ENCODE measurements at regions not wholly inside any gene's neighbourhood (a gene's known extent, or its start where the extent isn't known, plus 50 kb on each side); places are given as distances from the start of the nearest gene placed in this dataset.

DNA sequence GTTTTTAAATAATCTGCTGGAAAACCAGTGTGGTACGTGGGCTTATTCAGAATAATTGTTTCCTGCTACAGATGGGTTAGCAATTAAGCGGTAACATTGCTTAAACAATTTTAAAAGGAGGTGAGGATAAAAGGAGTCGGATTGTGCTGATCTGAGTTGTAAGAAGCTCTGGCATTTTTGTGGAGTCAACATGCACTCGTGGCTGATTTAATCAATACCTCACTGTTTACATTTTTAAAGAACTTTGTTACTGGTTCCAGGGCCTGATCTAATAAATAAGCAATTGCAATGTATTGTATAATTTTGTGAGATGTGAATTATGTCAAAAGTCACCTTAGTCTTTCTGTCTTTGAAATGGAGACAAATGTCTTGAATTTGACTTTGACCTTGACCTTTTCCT, 474.0 kb downstream of the SETD4 start:
- H3K36me3 ChIP-seq (replicated peaks; ENCODE audit: insufficient read depth, low read length): no peaks in the 10 kb centered on the region

DNA sequence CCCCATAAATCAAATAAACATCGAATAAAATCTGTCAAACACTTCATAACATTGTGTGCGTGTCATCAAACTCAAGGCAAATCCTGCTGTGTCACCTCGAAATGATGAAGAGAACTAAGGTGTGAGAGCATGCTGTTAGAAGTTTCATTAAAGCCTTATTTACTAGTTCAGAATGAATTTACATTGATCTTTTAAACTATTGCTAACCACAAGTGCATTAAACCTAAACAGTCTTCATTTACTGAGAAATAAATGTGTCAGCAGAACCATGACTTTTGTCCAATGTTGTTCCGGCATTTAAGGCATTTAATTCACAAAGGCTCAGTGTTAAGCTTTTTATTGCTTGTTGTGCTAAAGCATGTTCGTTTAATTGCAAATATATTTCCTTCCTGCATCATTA, 474.4 kb downstream of the SETD4 start:
- Histone ChIP-seq H3K9me3 (replicated peaks; ENCODE audit: insufficient read depth, low read length) (no peaks in the 10 kb centered on the region), H3K4me1 (ENCODE audit: low read length) (no peaks in the 10 kb centered on the region), H3F3A (ENCODE audit: insufficient read depth, low read length) (no peaks in the 10 kb centered on the region), H2AFZ (ENCODE audit: low read length) (no peak overlapping the region), H3K36me3 (replicated peaks; ENCODE audit: insufficient read depth, low read length) (no peaks in the 10 kb centered on the region), H3K9me2 (replicated peaks; ENCODE audit: insufficient read depth, low read length) (no peaks in the 10 kb centered on the region), H3K4me2 (ENCODE audit: low read depth, low read length) (no peak overlapping the region), H4K20me1 (ENCODE audit: insufficient read depth, low read length) (no peaks in the 10 kb centered on the region), H3K79me2 (ENCODE audit: low read length) (no peaks in the 10 kb centered on the region), H3K27ac (ENCODE audit: low read length) (no peak overlapping the region), H3K9ac (ENCODE audit: low read length) (no peak overlapping the region), H3K4me3 (ENCODE audit: low read length) (no peak overlapping the region), H3K27me3 (replicated peaks; ENCODE audit: insufficient read depth, low read length) (no peaks in the 10 kb centered on the region)
- no peak for TF ChIP-seq EZH2 (optimal IDR thresholded peaks at IDR 0.05; ENCODE audit: low read depth, low read length)
- TF ChIP-seq, protein P1, sequence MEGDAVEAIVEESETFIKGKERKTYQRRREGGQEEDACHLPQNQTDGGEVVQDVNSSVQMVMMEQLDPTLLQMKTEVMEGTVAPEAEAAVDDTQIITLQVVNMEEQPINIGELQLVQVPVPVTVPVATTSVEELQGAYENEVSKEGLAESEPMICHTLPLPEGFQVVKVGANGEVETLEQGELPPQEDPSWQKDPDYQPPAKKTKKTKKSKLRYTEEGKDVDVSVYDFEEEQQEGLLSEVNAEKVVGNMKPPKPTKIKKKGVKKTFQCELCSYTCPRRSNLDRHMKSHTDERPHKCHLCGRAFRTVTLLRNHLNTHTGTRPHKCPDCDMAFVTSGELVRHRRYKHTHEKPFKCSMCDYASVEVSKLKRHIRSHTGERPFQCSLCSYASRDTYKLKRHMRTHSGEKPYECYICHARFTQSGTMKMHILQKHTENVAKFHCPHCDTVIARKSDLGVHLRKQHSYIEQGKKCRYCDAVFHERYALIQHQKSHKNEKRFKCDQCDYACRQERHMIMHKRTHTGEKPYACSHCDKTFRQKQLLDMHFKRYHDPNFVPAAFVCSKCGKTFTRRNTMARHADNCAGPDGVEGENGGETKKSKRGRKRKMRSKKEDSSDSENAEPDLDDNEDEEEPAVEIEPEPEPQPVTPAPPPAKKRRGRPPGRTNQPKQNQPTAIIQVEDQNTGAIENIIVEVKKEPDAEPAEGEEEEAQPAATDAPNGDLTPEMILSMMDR (IDR thresholded peaks at IDR 0.05; ENCODE audit: low read length): no peak
- TF ChIP-seq EZH2phosphoT487 (IDR thresholded peaks at IDR 0.05; ENCODE audit: low read length): no peak
- DNase-seq: no peak

More for the DNA sequence above, 474.0 kb downstream of the SETD4 start:
- Histone ChIP-seq H3K27ac (ENCODE audit: low read length) (no peak overlapping the region), H3K9me3 (replicated peaks; ENCODE audit: insufficient read depth, low read length) (no peaks in the 10 kb centered on the region), H3K4me3 (ENCODE audit: low read length) (no peak overlapping the region), H3K4me1 (ENCODE audit: low read length) (no peaks in the 10 kb centered on the region), H3K9me2 (replicated peaks; ENCODE audit: insufficient read depth, low read length) (no peaks in the 10 kb centered on the region), H3F3A (ENCODE audit: insufficient read depth, low read length) (no peaks in the 10 kb centered on the region), H3K79me2 (ENCODE audit: low read length) (no peaks in the 10 kb centered on the region), H4K20me1 (ENCODE audit: insufficient read depth, low read length) (no peaks in the 10 kb centered on the region), H3K27me3 (replicated peaks; ENCODE audit: insufficient read depth, low read length) (no peaks in the 10 kb centered on the region), H3K9ac (ENCODE audit: low read length) (no peak overlapping the region), H2AFZ (ENCODE audit: low read length) (no peak overlapping the region), H3K4me2 (ENCODE audit: low read depth, low read length) (no peak overlapping the region)
- DNase-seq: no peak
- TF ChIP-seq EZH2 (optimal IDR thresholded peaks at IDR 0.05; ENCODE audit: low read depth, low read length) (no peak), EZH2phosphoT487 (IDR thresholded peaks at IDR 0.05; ENCODE audit: low read length) (no peak)
- TF ChIP-seq, protein P1 (IDR thresholded peaks at IDR 0.05; ENCODE audit: low read length): no peak

DNA sequence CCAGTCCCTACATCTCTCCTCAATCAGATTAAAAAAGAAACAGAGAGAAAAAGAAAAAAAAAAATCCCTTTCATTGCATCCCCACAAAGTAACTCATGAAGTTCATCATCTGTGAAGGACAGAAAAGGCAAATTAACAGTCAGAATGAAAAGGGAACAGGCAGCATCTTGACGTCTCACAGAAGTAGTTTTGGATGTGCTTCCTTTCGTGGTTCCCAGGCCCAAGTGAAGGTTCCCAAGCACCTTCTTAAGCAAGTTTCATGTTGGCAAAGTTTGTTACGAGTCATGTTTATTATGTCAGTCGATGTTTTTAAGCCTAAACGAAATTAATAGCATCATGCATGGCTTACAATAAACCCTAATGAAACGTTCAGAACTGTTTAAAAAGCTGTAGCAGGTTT, 475.2 kb downstream of the SETD4 start:
- H3K79me2 ChIP-seq (ENCODE audit: low read length): no peaks in the 10 kb centered on the region
- no peaks in the 10 kb centered on the region for H3K9me3 ChIP-seq (replicated peaks; ENCODE audit: insufficient read depth, low read length)
- H3K36me3 ChIP-seq (replicated peaks; ENCODE audit: insufficient read depth, low read length): no peaks in the 10 kb centered on the region
- TF ChIP-seq, protein P1 (IDR thresholded peaks at IDR 0.05; ENCODE audit: low read length): no peak
- TF ChIP-seq EZH2 (optimal IDR thresholded peaks at IDR 0.05; ENCODE audit: low read depth, low read length) (no peak), EZH2phosphoT487 (IDR thresholded peaks at IDR 0.05; ENCODE audit: low read length) (no peak)
- no peaks in the 10 kb centered on the region for H3F3A ChIP-seq (ENCODE audit: insufficient read depth, low read length)
- no peaks in the 10 kb centered on the region for H3K9me2 ChIP-seq (replicated peaks; ENCODE audit: insufficient read depth, low read length)
- H2AFZ ChIP-seq (ENCODE audit: low read length): no peak overlapping the region
- H4K20me1 ChIP-seq (ENCODE audit: insufficient read depth, low read length): no peaks in the 10 kb centered on the region
- no peak overlapping the region for H3K4me3 ChIP-seq (ENCODE audit: low read length)
- DNase-seq: no peak
- H3K27ac ChIP-seq (ENCODE audit: low read length): no peak overlapping the region
- H3K4me1 ChIP-seq (ENCODE audit: low read length): no peaks in the 10 kb centered on the region
- H3K4me2 ChIP-seq (ENCODE audit: low read depth, low read length): no peak overlapping the region
- no peak overlapping the region for H3K9ac ChIP-seq (ENCODE audit: low read length)
- no peaks in the 10 kb centered on the region for H3K27me3 ChIP-seq (replicated peaks; ENCODE audit: insufficient read depth, low read length)
